ENCODE measurements at regions not wholly inside any gene's neighbourhood (a gene's known extent, or its start where the extent isn't known, plus 50 kb on each side); places are given as distances from the start of the nearest gene placed in this dataset.

DNA sequence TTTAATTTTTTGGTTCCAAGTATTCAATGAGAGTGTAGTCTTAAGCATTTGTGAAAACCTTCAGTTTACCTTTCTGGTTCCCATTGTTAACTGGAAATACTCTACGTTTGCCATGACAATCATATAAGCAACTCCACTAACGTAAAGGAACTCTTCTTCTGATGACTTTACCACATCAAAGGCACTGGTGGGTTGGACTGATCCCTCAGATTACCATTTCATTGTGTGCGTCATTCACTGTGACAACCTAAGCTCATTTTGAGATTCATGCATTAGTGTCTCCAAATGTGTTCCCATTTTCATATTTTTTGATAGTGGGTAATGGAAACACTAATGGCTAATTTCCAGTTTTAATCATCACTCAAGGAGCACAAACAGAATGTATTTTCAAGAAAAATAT, 119.9 kb upstream of the COL1A2 start:
- no peak for DNase-seq (ENCODE audit: low read depth)

- DNase-seq (ENCODE audit: low read depth) = no peak
Measured at GRCh38 chr7:94276027-94276426, 118.7 kb upstream of the COL1A2 start.

GRCh38 chr7:94276795-94277194, 117.9 kb upstream of the COL1A2 start:
- DNase-seq (ENCODE audit: low read depth) = no peak

DNA sequence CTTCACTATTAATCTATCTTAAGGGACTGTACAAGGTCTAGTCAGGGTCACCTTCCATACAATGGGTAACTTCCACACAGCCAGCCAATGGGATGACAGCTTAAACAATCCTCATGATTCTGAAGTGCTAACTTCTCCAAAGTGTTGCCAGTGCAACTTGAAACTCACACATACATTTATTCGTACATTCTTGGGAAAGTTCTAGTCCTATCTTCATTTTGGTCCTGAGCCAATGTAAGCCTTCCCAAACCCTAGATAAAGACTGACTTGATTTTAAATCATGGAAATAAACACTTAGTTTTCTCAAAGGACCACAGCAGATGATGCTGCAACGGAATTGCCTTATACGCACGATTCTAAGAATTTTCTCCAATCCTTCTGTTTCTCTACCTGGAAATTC, 117.5 kb upstream of the COL1A2 start:
- no peak for DNase-seq (ENCODE audit: low read depth)

GRCh38 chr7:94280851-94281250, 113.8 kb upstream of the COL1A2 start:
- DNase-seq (ENCODE audit: low read depth) = no peak

DNA sequence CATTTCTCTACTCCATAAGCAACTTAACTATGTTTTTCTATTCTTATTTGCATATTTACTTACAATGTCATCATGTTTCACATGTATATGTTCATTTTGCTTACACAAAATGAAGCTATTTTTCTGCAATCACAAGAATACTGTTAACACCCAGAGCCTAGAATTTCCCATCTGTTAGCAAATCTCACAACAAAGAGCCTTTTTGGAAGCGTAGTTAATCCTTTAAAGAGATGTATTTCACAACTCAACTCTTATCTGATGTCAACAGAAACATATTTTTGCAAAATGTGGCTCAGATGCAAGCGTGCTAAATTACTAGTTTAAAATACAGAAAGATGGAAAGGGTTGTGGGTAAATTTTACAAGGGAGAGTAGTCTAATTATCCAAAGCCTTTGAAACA, 110.6 kb upstream of the COL1A2 start:
- DNase-seq (ENCODE audit: low read depth) = no peak

DNA sequence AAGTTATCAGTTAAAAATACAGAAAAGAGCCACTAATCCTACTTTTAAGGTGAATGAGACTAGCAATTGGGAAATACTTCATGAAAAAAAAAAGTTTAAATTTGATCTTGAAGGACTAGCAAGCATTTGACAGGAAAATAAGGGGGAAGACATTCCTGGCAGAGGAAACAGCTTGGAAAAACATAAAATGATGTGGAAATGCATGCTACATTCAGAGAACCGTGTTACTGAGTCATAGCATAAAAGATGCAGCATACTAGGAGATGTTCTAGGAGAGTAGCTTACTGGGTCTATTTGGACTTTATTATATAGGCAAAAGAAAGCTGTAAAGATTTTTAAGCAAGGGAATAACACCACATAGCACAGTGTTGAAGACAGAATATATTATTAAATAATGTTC, 108.6 kb upstream of the COL1A2 start:
- no peak for DNase-seq (ENCODE audit: low read depth)

DNA sequence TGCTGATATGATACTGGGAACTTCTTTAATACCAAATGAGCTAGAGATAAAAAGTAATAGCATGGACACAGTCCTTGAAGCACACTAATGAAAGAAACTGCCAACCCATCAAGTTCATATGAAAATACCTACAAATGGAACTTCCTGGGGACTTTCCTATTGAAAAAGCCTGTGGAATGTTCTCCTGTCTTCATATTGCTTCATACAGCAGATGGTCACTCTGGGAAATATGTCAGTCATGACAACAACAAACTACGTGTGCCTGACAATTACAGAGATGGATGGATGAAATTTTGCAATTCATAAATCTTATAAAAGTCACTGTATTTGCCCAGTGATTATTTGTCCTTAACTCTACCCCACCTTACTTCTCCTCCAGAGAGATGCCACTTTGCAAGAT, 106.6 kb upstream of the COL1A2 start:
- no peak for DNase-seq (ENCODE audit: low read depth)

- DNase-seq (ENCODE audit: low read depth) = no peak
Measured at GRCh38 chr7:94289071-94289470, 105.6 kb upstream of the COL1A2 start.

GRCh38 chr7:94294471-94295131, 100.1 kb upstream of the COL1A2 start:
- DNase-seq (ENCODE audit: low read depth) = no peak

GRCh38 chr7:94295850-94296249, 98.8 kb upstream of the COL1A2 start:
- no peak for DNase-seq (ENCODE audit: low read depth)

GRCh38 chr7:94296881-94297280, 97.8 kb upstream of the COL1A2 start:
- no peak for DNase-seq (ENCODE audit: low read depth)

DNA sequence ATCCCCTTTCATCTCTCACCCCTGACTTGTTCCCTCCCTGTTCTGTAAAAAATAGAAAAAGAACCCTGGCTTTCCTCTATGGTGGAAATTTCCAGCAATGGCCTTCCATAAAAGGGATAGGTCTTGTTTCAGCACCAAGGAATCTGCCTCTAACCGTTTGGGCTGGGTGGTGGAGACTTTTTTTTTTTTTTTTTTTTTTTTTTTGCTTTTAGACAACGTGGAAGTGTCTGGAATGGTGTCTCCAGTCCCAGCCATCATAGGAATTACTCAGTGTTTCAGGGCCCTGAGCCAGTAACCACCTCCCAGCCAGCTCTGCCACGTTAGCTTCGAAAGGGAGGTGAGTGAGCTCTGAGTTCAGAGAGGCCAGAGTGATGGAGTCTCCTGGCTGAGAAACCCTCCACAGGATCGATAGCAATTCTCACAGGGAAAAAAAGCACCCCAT, 97.3 kb upstream of the COL1A2 start:
- DNase-seq (ENCODE audit: low read depth) = no peak

DNA sequence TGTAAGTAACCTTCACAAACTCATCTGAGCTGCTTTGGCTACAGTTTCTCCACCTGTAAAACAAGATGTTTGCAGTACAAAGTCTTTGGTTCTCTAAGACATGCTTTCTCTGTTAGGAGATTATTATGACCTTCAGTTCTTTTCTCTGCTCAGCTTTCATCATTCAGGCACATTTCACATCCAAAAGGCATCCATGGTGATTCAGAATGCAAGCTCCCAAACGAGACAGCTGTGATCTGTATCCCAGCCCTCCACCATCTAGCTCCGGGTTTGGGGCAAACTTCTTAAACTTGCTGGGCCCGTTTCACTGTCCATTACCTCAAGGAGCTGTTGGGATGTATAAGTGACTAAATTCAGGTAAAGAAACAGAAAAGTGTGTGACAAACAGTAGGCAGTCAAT, 95.8 kb upstream of the COL1A2 start:
- no peak for DNase-seq (ENCODE audit: low read depth)

DNA sequence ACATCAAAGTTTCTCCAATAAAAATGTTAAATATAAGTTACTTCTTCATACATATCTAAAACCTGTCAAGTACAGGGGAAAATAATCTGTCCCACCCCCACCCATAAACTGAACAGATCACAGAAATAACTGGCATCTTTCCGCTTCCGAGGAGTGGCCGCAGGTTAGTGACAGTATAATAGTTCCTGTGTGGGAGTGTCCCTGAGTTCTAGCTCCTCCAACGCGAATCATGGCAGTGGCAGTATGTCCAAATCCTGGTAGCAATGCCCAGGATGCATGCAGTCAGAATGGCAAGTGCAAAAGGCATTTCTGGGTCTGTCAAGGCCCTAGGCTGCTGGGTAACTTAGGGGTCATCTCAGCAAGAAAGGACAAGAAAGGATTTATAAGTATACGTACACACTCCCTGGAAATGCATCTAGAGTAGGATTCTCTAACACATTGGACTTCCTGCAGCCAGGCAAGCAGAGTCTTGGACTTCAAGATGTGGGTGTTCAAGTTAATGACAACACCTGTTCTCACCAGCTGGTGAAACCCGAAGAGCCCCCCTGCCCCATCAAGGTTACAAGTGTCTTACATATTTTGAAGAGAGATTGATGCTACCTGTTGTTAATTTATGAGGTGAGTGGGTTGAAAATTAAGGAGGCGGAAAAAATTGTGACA, 94.4 kb upstream of the COL1A2 start:
- no peak for DNase-seq (ENCODE audit: low read depth)

DNA sequence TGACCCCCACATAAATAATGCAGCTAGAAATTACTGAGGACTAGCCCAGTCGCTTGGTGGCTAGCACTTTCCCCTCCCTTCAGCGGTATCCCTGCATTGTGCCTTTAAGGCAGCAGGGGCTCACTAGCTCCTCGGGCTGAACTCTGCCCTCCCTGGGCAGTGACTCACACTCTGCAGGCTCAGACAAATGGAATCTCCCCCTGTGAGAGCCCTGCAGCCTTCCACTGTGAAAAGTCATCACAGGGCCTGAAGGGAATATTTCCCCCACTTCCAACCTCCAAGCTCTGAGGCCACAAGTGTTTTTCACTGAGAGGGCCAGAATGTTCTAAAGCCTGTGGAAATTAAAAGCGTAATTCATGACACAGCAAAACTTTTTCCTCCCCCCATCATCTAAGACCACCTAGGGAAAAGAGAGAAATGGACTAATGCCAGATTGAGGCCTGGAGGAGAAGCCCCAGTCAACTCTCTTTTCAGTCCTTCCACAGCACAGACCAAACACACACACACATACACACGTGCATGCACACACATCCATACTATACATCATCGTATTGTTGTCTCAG, 93.6 kb upstream of the COL1A2 start:
- DNase-seq (ENCODE audit: low read depth) = no peak

DNA sequence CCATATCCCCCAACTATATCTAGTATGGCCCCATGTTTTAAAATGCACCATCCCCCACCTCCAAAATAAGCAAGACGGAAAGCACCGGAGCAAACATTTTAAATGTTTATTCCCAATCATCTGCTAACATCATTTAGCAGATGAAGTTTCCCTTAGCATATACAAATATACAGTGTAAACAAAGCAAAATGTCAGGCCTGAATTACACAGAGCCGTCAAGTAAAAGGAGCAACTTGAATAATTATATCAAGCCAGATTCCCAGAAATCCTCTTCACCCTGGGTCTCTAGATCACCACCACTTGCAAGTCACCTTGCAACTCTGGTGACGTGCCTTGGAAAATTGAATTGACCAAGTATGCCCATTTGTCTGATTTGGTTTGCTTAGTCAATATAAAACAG, 91.6 kb upstream of the COL1A2 start:
- DNase-seq (ENCODE audit: low read depth) = no peak

- DNase-seq (ENCODE audit: low read depth) = no peak
Measured at GRCh38 chr7:94303695-94304094, 91.0 kb upstream of the COL1A2 start.

- DNase-seq (ENCODE audit: low read depth) = no peak
Measured at GRCh38 chr7:94304878-94305277, 89.8 kb upstream of the COL1A2 start.

DNA sequence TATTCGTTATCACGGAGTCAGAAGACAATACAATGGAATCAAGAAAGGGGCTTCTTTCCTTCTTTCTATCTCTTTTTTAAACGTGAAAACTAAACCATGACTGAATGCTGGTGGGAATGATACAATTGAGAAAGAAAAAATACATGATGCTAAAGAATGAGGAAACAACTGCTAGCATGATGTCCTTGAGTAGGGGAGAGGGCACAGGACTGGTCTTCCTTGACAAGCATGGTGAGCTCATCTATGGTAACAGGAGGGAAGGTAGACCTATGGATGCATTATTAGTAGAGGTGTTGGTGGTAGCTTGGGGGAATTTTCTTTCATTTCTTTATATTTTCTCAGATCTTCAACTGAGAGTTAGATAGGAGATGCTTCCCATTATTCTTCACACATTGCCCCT, 88.9 kb upstream of the COL1A2 start:
- no peak for DNase-seq (ENCODE audit: low read depth)

- no peak for DNase-seq (ENCODE audit: low read depth)
Measured at GRCh38 chr7:94307399-94308048, 87.2 kb upstream of the COL1A2 start.

DNA sequence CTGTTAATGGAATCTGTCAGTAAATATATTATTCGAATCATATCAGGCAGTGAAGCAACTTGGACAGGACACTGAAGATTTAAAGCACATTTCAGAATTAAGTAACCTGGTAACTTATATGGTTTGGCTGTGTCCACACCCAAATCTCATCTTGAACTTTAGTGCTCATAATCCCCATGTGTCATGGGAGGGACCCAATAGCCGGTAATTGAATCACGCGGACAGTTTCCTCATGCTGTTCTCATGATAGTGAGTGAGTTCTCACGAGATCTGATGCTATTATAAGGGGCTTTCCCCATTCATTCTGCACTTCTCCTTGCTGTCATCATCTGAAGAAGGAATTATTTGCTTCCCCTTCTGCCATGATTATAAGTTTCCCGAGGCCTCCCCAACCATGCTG, 83.2 kb upstream of the COL1A2 start:
- no peak for DNase-seq (ENCODE audit: low read depth)

GRCh38 chr7:94313926-94314325, 80.8 kb upstream of the COL1A2 start:
- DNase-seq (ENCODE audit: low read depth) = no peak
